Neural crest cell (in vitro differentiated cells): ENCODE measurements at regions not wholly inside any gene's neighbourhood (a gene's known extent, or its start where the extent isn't known, plus 50 kb on each side); places are given as distances from the start of the nearest gene placed in this dataset.

Experiments used
- DNase-seq: peaks from one replicate; pipeline ENCODE4 v3.0.0; 2021; ENCODE audit warnings: low read depth, mixed read lengths, low spot score
- H3K27ac Mint-ChIP-seq: one replicate; pipeline ENCODE4 v1.8.0; 2021; ENCODE audit warnings: mild to moderate bottlenecking, mixed read lengths; ENCODE audit not compliant: unreplicated experiment
- H3K27me3 Mint-ChIP-seq: 2 replicates; pipeline ENCODE4 v1.8.0; 2021; ENCODE audit warnings: low read depth, mild to moderate bottlenecking, mixed read lengths
- H3K36me3 Mint-ChIP-seq: 2 replicates; pipeline ENCODE4 v1.8.0; 2021; ENCODE audit warnings: low read depth, mild to moderate bottlenecking, mixed read lengths
- H3K4me1 Mint-ChIP-seq: 2 replicates; pipeline ENCODE4 v1.8.0; 2021; ENCODE audit warnings: mixed read lengths
- H3K4me3 Mint-ChIP-seq: one replicate; pipeline ENCODE4 v1.8.0; 2021; ENCODE audit warnings: mild to moderate bottlenecking, mixed read lengths
- H3K9me3 Mint-ChIP-seq: 2 replicates; pipeline ENCODE4 v1.8.0; 2021; ENCODE audit warnings: mixed read lengths
- TF ChIP-seq, protein P1 (sequence below): fragments of 200-600 bp; sonication (generic); conservative IDR thresholded peaks from 2 replicates; pipeline ENCODE4 v1.5.0; 2021; ENCODE audit warnings: antibody characterized with exemption, mild to moderate bottlenecking

DNA sequence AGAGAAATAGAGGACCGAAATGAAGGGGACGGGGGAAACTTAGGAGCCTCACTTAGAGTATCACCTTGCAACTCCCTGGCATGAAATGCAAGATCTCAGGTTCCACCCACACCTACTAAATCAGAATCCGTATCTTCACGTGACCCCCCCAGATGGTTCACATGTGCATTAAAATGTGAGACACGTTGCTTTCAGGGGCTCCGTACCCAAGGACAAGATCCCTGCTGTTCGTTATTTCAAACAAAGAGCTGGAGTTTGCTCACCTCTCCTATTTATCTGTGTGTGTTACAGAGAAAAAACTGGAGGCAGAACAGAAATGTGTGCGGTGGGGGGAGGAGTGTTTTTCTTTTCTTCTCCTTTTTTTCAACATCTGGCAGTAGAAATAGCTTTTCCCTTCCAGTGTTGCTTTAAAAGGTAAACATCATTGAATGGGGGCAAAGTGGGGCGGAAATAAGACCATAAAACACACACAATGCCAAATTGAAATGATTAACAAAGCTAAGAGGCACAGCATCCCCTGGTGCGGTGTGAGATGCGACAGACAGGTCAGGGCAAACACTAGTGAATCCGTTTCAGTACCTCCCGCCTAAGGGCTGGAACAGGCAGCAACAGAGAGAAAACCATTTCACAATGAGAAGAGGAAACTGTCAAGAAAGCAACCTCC lies 145.4 kb downstream of the SOX9 start:
- no peak overlapping the region for H3K4me3 Mint-ChIP-seq
- H3K27ac Mint-ChIP-seq, result peak overlapping the region; percentile 57
- peaks cover 2% of the 10 kb centered on the region for H3K36me3 Mint-ChIP-seq
- H3K9me3 Mint-ChIP-seq, result peaks cover 5% of the 10 kb centered on the region
- no peaks in the 10 kb centered on the region for H3K27me3 Mint-ChIP-seq
- H3K4me1 Mint-ChIP-seq, result peaks cover 15% of the 10 kb centered on the region
- TF ChIP-seq, protein P1, sequence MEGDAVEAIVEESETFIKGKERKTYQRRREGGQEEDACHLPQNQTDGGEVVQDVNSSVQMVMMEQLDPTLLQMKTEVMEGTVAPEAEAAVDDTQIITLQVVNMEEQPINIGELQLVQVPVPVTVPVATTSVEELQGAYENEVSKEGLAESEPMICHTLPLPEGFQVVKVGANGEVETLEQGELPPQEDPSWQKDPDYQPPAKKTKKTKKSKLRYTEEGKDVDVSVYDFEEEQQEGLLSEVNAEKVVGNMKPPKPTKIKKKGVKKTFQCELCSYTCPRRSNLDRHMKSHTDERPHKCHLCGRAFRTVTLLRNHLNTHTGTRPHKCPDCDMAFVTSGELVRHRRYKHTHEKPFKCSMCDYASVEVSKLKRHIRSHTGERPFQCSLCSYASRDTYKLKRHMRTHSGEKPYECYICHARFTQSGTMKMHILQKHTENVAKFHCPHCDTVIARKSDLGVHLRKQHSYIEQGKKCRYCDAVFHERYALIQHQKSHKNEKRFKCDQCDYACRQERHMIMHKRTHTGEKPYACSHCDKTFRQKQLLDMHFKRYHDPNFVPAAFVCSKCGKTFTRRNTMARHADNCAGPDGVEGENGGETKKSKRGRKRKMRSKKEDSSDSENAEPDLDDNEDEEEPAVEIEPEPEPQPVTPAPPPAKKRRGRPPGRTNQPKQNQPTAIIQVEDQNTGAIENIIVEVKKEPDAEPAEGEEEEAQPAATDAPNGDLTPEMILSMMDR, result no peak
- no peak for DNase-seq

DNA sequence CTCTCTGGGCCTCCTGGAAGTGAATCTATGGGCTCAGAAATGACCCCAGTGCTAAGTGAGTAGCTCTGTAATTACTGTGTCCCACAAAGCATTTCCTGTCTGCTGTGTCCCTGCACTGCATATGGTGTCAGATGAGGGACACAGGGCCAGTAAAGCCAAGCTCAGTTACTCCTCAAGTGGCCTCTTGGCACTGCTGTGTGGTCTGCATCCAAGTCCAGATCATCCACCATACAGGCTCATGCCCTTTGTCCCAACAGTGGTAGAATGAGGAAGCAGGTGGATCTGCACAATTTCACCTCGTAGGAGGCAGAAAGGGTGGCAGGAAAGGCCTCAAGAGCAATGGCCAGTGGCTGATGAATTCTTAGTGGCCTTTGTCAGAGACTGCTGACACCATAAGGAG lies 146.8 kb downstream of the SOX9 start:
- Mint-ChIP-seq H3K27ac (no peak overlapping the region), H3K36me3 (no peaks in the 10 kb centered on the region), H3K27me3 (no peaks in the 10 kb centered on the region), H3K4me3 (no peak overlapping the region), H3K4me1 (peaks cover 15% of the 10 kb centered on the region), H3K9me3 (peaks cover 3% of the 10 kb centered on the region)
- DNase-seq, result no peak
- TF ChIP-seq, protein P1, result no peak

DNA sequence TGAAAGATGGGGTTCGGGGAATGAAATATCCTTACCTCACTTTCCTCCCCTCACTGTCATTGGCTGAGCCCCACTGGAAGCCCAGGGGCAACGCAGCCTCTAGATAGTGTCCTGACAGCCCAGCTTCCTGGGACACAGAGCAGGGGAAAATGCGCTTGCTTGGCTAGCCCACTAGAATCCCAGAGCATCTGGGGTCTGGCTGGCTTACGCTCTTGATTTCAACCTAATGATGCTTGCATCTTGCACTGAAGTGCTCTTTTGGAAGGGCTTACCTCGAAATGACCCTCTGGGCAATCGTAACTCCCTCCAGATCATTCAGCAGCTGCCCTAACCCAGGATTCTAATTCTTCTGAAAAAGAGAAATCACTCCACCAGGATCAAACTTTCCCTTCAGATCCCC lies 147.6 kb downstream of the SOX9 start:
- Mint-ChIP-seq H3K27ac (no peak overlapping the region), H3K36me3 (no peaks in the 10 kb centered on the region), H3K9me3 (peaks cover 3% of the 10 kb centered on the region), H3K27me3 (no peaks in the 10 kb centered on the region), H3K4me1 (peaks cover 15% of the 10 kb centered on the region), H3K4me3 (no peak overlapping the region)
- TF ChIP-seq, protein P1, result no peak
- no peak for DNase-seq

DNA sequence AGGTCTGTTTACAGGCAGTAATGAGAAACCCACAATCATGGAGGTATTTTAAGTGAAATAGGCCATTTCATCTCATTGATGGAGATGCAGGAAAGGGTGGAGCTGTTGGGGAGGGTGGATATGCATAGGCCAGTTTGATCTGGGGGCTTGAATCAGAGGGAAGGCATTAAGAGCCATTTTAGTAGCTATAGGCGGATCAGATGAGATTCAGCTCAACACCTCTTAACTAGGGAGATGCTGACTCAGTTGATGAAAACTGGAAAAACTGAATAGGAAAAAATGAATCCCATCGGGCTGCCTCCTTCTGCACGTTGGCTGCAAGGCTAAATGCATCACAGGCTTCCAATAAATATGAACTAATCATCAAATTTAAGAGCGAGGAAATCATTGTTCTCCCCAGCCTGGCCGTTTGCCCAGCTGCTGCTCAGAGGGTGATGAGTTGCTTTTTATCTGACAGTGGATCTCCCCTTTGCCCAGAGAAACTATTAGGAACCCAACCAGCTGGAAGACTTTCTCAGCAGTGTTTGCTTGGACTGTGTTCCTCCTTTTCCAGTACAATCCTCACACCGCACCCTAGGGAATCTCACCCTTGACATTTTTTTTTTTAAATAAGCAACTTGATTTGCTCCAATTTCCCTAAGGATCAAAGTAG lies 149.6 kb downstream of the SOX9 start:
- no peak for DNase-seq
- H3K4me1 Mint-ChIP-seq, result peaks cover 15% of the 10 kb centered on the region
- H3K36me3 Mint-ChIP-seq, result no peaks in the 10 kb centered on the region
- no peaks in the 10 kb centered on the region for H3K9me3 Mint-ChIP-seq
- H3K4me3 Mint-ChIP-seq, result no peak overlapping the region
- H3K27ac Mint-ChIP-seq, result no peak overlapping the region
- H3K27me3 Mint-ChIP-seq, result no peaks in the 10 kb centered on the region
- TF ChIP-seq, protein P1, result no peak

DNA sequence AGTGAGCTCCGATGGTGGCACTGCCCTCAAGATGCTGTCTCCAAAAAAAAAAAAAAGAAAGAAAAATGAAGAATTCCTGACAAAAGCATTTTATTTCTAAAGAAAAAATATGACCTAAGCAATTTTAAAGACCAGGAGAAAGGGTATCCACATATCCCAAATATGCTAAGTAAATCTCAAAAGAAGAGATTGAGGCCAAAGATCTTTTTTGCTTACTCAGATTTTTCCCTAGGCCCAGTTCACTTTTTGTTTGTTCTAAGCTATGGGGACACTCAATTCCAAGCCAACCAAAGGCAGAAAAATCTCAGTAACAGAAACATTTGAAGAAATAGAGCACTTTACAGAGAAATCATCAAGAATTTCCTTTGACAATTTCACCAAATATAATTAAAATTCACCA lies 150.8 kb downstream of the SOX9 start:
- H3K4me3 Mint-ChIP-seq, result no peak overlapping the region
- TF ChIP-seq, protein P1, result no peak
- no peak for DNase-seq
- H3K27ac Mint-ChIP-seq, result no peak overlapping the region
- H3K36me3 Mint-ChIP-seq, result peaks cover 2% of the 10 kb centered on the region
- H3K27me3 Mint-ChIP-seq, result no peaks in the 10 kb centered on the region
- peaks cover 6% of the 10 kb centered on the region for H3K4me1 Mint-ChIP-seq
- peaks cover 8% of the 10 kb centered on the region for H3K9me3 Mint-ChIP-seq
